SU-DHL-6 (cell line): ENCODE measurements at regions not wholly inside any gene's neighbourhood (a gene's known extent, or its start where the extent isn't known, plus 50 kb on each side); places are given as distances from the start of the nearest gene placed in this dataset.

Source experiments
- H2AFZ ChIP-seq: fragments of 200-600 bp; sonication (generic); 2 replicates; pipeline ENCODE4 v1.6.1; 2014; ENCODE audit warnings: low read depth, mild to moderate bottlenecking, moderate library complexity, mixed read lengths, antibody characterized with exemption, low read length; ENCODE audit not compliant: severe bottlenecking
- H3F3A ChIP-seq: fragments of 200-600 bp; shearing (Covaris generic); 2 replicates; pipeline ENCODE4 v1.6.0; 2016; ENCODE audit warnings: antibody characterized with exemption, mild to moderate bottlenecking; ENCODE audit not compliant: insufficient read depth
- H3K27ac ChIP-seq: fragments of 200-600 bp; sonication (generic); 2 replicates; pipeline ENCODE4 v1.5.1; 2016; ENCODE audit warnings: low read depth, mild to moderate bottlenecking, low read length, moderate library complexity, mixed read lengths
- H3K27me3 ChIP-seq: fragments of 200-600 bp; sonication (generic), shearing (Covaris generic); 2 replicates; pipeline ENCODE4 v1.6.0; 2014; ENCODE audit warnings: mild to moderate bottlenecking, low read length
- H3K36me3 ChIP-seq: fragments of 200-600 bp; sonication (generic); 2 replicates; pipeline ENCODE4 v1.6.1; 2014; ENCODE audit warnings: mild to moderate bottlenecking, low read length, mixed read lengths
- H3K4me2 ChIP-seq: fragments of 300-600, 200-600 bp; shearing (Covaris generic), sonication (generic); 2 replicates; pipeline ENCODE4 v1.6.0; 2014; ENCODE audit warnings: low read length, low read depth, mild to moderate bottlenecking; ENCODE audit not compliant: poor library complexity, severe bottlenecking
- H3K4me3 ChIP-seq: fragments of 200-600 bp; sonication (generic); 2 replicates; pipeline ENCODE4 v1.5.1; 2014; ENCODE audit warnings: antibody characterized with exemption, low read length, mild to moderate bottlenecking, mixed read lengths; ENCODE audit not compliant: insufficient read depth, poor library complexity, severe bottlenecking
- H3K79me2 ChIP-seq: fragments of 200-600 bp; sonication (generic); 2 replicates; pipeline ENCODE4 v1.6.1; 2014; ENCODE audit warnings: mild to moderate bottlenecking, low read length, moderate library complexity; ENCODE audit not compliant: insufficient read depth
- H3K9ac ChIP-seq: fragments of 200-600 bp; sonication (generic); 2 replicates; pipeline ENCODE4 v1.7.0; 2014; ENCODE audit warnings: mild to moderate bottlenecking, low read length
- H3K9me2 ChIP-seq: fragments of 200-600 bp; sonication (generic); replicated peaks from 2 replicates; pipeline ENCODE4 v1.6.1; 2014; ENCODE audit warnings: low read length; ENCODE audit not compliant: insufficient read depth
- H3K9me3 ChIP-seq: fragments of 200-600 bp; sonication (generic); 2 replicates; pipeline ENCODE4 v1.6.1; 2014; ENCODE audit warnings: low read length, mixed read lengths; ENCODE audit not compliant: insufficient read depth
- H4K20me1 ChIP-seq: fragments of 200-600 bp; sonication (generic); 2 replicates; pipeline ENCODE4 v1.6.1; 2014; ENCODE audit warnings: low read depth, mild to moderate bottlenecking, antibody characterized with exemption, low read length, moderate library complexity, mixed read lengths
- EZH2phosphoT487 ChIP-seq: fragments of 200-600 bp; sonication (generic), shearing (Covaris generic); conservative IDR thresholded peaks from 2 replicates; pipeline ENCODE4 v1.6.1; 2018; ENCODE audit warnings: mild to moderate bottlenecking, antibody characterized with exemption, low read length, moderate library complexity, mixed read lengths
- TF ChIP-seq, protein P1 (sequence below): fragments of 200-600 bp; sonication (generic); IDR thresholded peaks from one replicate; pipeline ENCODE4 v1.5.1; 2017; ENCODE audit warnings: antibody characterized with exemption, mild to moderate bottlenecking, low read length, moderate library complexity; ENCODE audit not compliant: insufficient read depth, poor library complexity, severe bottlenecking

GRCh38 chr17:14815079-14815478, 450.0 kb downstream of the PMP22 start:
- Histone ChIP-seq H3K9me3 (no peaks in the 10 kb centered on the region), H3K36me3 (no peaks in the 10 kb centered on the region)
- TF ChIP-seq, protein P1, sequence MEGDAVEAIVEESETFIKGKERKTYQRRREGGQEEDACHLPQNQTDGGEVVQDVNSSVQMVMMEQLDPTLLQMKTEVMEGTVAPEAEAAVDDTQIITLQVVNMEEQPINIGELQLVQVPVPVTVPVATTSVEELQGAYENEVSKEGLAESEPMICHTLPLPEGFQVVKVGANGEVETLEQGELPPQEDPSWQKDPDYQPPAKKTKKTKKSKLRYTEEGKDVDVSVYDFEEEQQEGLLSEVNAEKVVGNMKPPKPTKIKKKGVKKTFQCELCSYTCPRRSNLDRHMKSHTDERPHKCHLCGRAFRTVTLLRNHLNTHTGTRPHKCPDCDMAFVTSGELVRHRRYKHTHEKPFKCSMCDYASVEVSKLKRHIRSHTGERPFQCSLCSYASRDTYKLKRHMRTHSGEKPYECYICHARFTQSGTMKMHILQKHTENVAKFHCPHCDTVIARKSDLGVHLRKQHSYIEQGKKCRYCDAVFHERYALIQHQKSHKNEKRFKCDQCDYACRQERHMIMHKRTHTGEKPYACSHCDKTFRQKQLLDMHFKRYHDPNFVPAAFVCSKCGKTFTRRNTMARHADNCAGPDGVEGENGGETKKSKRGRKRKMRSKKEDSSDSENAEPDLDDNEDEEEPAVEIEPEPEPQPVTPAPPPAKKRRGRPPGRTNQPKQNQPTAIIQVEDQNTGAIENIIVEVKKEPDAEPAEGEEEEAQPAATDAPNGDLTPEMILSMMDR = no peak
- no peak for TF ChIP-seq EZH2phosphoT487

GRCh38 chr17:14813649-14814370, 451.3 kb downstream of the PMP22 start:
- no peak for TF ChIP-seq EZH2phosphoT487
- TF ChIP-seq, protein P1 = no peak

More at GRCh38 chr17:14815079-14815478, 450.0 kb downstream of the PMP22 start:
- H3K9ac ChIP-seq = no peak overlapping the region
- no peaks in the 10 kb centered on the region for H3K79me2 ChIP-seq
- H3F3A ChIP-seq = no peaks in the 10 kb centered on the region
- no peak overlapping the region for H2AFZ ChIP-seq
- no peak overlapping the region for H3K4me3 ChIP-seq
- H4K20me1 ChIP-seq = no peaks in the 10 kb centered on the region
- no peaks in the 10 kb centered on the region for H3K27me3 ChIP-seq
- H3K9me2 ChIP-seq = no peaks in the 10 kb centered on the region
- H3K27ac ChIP-seq = no peak overlapping the region
- no peak overlapping the region for H3K4me2 ChIP-seq

GRCh38 chr17:14808425-14808824, 456.7 kb downstream of the PMP22 start:
- H3F3A ChIP-seq = no peaks in the 10 kb centered on the region

More at GRCh38 chr17:14813649-14814370, 451.3 kb downstream of the PMP22 start:
- no peak overlapping the region for H3K27ac ChIP-seq
- H3K79me2 ChIP-seq = no peaks in the 10 kb centered on the region
- H2AFZ ChIP-seq = no peak overlapping the region
- no peaks in the 10 kb centered on the region for H3K9me3 ChIP-seq
- no peaks in the 10 kb centered on the region for H3K9me2 ChIP-seq
- H3K4me3 ChIP-seq = no peak overlapping the region
- no peak overlapping the region for H3K9ac ChIP-seq
- H3K36me3 ChIP-seq = no peaks in the 10 kb centered on the region
- H3K27me3 ChIP-seq = no peaks in the 10 kb centered on the region
- no peak overlapping the region for H3K4me2 ChIP-seq
- H3F3A ChIP-seq = no peaks in the 10 kb centered on the region
- H4K20me1 ChIP-seq = no peaks in the 10 kb centered on the region

More at GRCh38 chr17:14808425-14808824, 456.7 kb downstream of the PMP22 start:
- Histone ChIP-seq H3K4me2 (no peak overlapping the region), H3K79me2 (no peaks in the 10 kb centered on the region), H3K27ac (no peak overlapping the region), H3K4me3 (no peak overlapping the region), H3K9me2 (no peaks in the 10 kb centered on the region), H3K9ac (no peak overlapping the region), H4K20me1 (no peaks in the 10 kb centered on the region), H3K9me3 (no peaks in the 10 kb centered on the region), H2AFZ (no peak overlapping the region), H3K36me3 (no peaks in the 10 kb centered on the region), H3K27me3 (no peaks in the 10 kb centered on the region)
- TF ChIP-seq EZH2phosphoT487 = no peak
- TF ChIP-seq, protein P1 = no peak
